ENCODE measurements at regions not wholly inside any gene's neighbourhood (a gene's known extent, or its start where the extent isn't known, plus 50 kb on each side); places are given as distances from the start of the nearest gene placed in this dataset.

GRCh38 chr1:106646261-106646784 is 410.2 kb upstream of the PRMT6 start:
- no peaks in the 10 kb centered on the region for H3K27me3 ChIP-seq (ENCODE audit: control insufficient read depth, insufficient read depth, low read length)
- ATAC-seq, result no peak
- H3K36me3 ChIP-seq (ENCODE audit: control insufficient read depth, insufficient read depth, low read length), result no peaks in the 10 kb centered on the region
- CTCF ChIA-PET, result no interaction called here
- H3K4me3 ChIP-seq (ENCODE audit: low read depth in 2 of 2, low read length in 2 of 2), result no peak overlapping the region
- TF ChIP-seq, protein P1, sequence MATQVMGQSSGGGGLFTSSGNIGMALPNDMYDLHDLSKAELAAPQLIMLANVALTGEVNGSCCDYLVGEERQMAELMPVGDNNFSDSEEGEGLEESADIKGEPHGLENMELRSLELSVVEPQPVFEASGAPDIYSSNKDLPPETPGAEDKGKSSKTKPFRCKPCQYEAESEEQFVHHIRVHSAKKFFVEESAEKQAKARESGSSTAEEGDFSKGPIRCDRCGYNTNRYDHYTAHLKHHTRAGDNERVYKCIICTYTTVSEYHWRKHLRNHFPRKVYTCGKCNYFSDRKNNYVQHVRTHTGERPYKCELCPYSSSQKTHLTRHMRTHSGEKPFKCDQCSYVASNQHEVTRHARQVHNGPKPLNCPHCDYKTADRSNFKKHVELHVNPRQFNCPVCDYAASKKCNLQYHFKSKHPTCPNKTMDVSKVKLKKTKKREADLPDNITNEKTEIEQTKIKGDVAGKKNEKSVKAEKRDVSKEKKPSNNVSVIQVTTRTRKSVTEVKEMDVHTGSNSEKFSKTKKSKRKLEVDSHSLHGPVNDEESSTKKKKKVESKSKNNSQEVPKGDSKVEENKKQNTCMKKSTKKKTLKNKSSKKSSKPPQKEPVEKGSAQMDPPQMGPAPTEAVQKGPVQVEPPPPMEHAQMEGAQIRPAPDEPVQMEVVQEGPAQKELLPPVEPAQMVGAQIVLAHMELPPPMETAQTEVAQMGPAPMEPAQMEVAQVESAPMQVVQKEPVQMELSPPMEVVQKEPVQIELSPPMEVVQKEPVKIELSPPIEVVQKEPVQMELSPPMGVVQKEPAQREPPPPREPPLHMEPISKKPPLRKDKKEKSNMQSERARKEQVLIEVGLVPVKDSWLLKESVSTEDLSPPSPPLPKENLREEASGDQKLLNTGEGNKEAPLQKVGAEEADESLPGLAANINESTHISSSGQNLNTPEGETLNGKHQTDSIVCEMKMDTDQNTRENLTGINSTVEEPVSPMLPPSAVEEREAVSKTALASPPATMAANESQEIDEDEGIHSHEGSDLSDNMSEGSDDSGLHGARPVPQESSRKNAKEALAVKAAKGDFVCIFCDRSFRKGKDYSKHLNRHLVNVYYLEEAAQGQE (IDR thresholded peaks at IDR 0.05; ENCODE audit: insufficient read depth in 1 of 2, low read depth in 2 of 2, low read length in 1 of 2), result no peak
- TF ChIP-seq CTCF (IDR thresholded peaks at IDR 0.05) (no peak), TCF7L2 (IDR thresholded peaks at IDR 0.05; ENCODE audit: low read depth, low read length) (no peak), SIN3A (IDR thresholded peaks at IDR 0.05; ENCODE audit: borderline replicate concordance, insufficient read depth, low read depth, low read length) (no peak), POLR2AphosphoS5 (IDR thresholded peaks at IDR 0.05; ENCODE audit: low read depth, low read length) (no peak)
- no peak overlapping the region for H3K27ac ChIP-seq (ENCODE audit: low read length)
- BruUV-seq (replicated peaks), result no TSS peak
- intact Hi-C loops (cut with micrococcal nuclease; ENCODE audit: unreplicated experiment), result no loop called here
- no peaks in the 10 kb centered on the region for H3K9me3 ChIP-seq (ENCODE audit: control insufficient read depth, insufficient read depth, low read depth, low read length)
- no peak for DNase-seq (ENCODE audit: low read depth, low spot score)
- H3K4me1 ChIP-seq (ENCODE audit: control insufficient read depth, insufficient read depth, low read length), result no peaks in the 10 kb centered on the region
- POLR2A ChIA-PET, result no interaction called here
- in situ Hi-C loops (cut with HindIII; ENCODE audit: low pct_unique_long_range_greater_than_20kb, low sequenced_read_pairs), result no loop called here

GRCh38 chr1:106646816-106647215 is 409.7 kb upstream of the PRMT6 start:
- TF ChIP-seq TCF7L2 (IDR thresholded peaks at IDR 0.05; ENCODE audit: low read depth, low read length) (no peak), SIN3A (IDR thresholded peaks at IDR 0.05; ENCODE audit: borderline replicate concordance, insufficient read depth, low read depth, low read length) (no peak), CTCF (IDR thresholded peaks at IDR 0.05) (no peak), POLR2AphosphoS5 (IDR thresholded peaks at IDR 0.05; ENCODE audit: low read depth, low read length) (no peak)
- TF ChIP-seq, protein P1 (IDR thresholded peaks at IDR 0.05; ENCODE audit: insufficient read depth in 1 of 2, low read depth in 2 of 2, low read length in 1 of 2), result no peak
- H3K4me3 ChIP-seq (ENCODE audit: low read depth in 2 of 2, low read length in 2 of 2), result no peak overlapping the region
- ATAC-seq, result no peak
- DNase-seq (ENCODE audit: low read depth, low spot score), result no peak
- ChIA-PET CTCF (no interaction called here), POLR2A (no interaction called here)
- in situ Hi-C loops (cut with HindIII; ENCODE audit: low pct_unique_long_range_greater_than_20kb, low sequenced_read_pairs) (no loop called here), intact Hi-C loops (cut with micrococcal nuclease; ENCODE audit: unreplicated experiment) (no loop called here)
- H3K27ac ChIP-seq (ENCODE audit: low read length), result no peak overlapping the region
- H3K4me1 ChIP-seq (ENCODE audit: control insufficient read depth, insufficient read depth, low read length), result no peaks in the 10 kb centered on the region
- no peaks in the 10 kb centered on the region for H3K36me3 ChIP-seq (ENCODE audit: control insufficient read depth, insufficient read depth, low read length)
- BruUV-seq (replicated peaks), result no TSS peak
- no peaks in the 10 kb centered on the region for H3K27me3 ChIP-seq (ENCODE audit: control insufficient read depth, insufficient read depth, low read length)
- no peaks in the 10 kb centered on the region for H3K9me3 ChIP-seq (ENCODE audit: control insufficient read depth, insufficient read depth, low read depth, low read length)

Measured in Panc1 (cell line).